HG03558 (cell line): ENCODE measurements at regions not wholly inside any gene's neighbourhood (a gene's known extent, or its start where the extent isn't known, plus 50 kb on each side); places are given as distances from the start of the nearest gene placed in this dataset.
"Not testable (repeated sequence)": the region's sequence is repeated elsewhere in the genome, so short reads cannot be mapped to it uniquely, and the experiment has no call there.

ENCODE experiments used
- ATAC-seq: cut with Tn5 transposase; IDR thresholded peaks from one replicate; pipeline ENCODE4 v1.9.1; 2021; ENCODE audit warnings: moderate number of reproducible peaks; ENCODE audit not compliant: unreplicated experiment; ENCODE audit errors: extremely low read depth

DNA sequence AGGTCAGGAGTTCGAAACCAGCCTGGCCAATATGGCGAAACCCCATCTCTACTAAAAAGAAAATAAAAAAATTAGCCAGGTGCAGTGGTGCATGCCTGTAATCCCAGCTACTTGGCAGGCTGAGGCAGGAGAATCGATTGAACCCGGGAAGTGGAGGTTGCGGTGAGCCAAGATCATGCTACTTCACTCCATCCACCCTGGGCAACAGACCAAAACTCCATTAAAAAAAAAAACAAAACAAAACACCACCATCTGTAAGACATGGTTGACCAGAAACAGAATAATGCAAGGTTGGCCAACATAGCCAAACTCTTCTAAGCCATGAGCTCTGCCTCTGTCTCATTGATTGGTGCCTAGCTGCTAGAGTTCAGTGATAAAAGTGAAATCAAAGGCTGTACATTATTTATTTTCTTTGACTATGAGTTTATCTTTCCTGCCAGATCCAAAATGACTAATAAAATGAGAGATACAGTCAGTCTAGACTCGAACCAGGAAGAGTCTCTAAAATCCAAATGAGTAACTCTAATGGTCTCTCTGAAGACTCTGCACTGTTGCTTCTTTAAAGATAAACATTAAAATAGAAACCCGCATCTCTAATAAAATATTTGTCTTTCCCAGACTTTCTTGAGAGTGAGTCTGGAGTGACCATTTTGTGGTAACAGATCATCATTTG is 404.7 kb downstream of the DAD1 start:
- no peak for ATAC-seq

DNA sequence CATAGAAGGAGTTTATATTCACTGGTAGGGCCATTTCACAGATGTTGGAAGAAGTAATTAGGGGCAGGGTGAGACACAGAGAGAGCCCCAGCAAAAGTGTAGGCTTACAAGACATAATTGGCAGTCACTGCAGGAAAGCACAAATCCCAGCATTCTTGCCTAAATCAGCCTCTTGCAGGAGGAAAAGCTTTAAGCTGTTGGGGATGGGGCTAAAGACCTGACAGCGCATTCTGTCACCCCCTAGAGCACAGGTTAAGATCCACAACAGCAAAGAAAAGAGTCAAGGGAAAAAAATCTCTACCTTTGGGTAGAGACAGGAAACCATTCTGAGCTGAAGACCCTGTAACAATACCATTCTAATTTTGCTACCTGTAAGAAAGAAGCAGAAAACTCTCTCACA is 409.0 kb downstream of the DAD1 start:
- ATAC-seq = no peak

DNA sequence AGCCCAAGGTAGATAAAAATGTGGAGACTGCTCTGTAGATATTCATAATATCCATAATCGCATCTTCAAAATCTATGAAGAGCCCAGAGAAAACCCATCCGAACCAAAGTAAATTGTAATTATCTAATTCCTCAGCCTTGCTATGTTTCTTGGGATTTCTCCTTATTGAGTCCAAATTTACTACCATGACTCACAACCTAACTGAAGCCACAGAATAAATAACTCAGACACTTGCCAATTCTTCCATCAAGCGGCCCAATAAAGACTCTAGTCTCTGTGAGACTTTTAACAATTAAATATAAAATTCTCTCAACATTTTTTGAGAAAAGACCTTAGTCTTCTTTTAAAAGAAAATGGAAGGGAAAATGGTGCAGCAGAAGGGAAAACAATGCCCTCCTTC is 409.8 kb downstream of the DAD1 start:
- ATAC-seq = no peak

DNA sequence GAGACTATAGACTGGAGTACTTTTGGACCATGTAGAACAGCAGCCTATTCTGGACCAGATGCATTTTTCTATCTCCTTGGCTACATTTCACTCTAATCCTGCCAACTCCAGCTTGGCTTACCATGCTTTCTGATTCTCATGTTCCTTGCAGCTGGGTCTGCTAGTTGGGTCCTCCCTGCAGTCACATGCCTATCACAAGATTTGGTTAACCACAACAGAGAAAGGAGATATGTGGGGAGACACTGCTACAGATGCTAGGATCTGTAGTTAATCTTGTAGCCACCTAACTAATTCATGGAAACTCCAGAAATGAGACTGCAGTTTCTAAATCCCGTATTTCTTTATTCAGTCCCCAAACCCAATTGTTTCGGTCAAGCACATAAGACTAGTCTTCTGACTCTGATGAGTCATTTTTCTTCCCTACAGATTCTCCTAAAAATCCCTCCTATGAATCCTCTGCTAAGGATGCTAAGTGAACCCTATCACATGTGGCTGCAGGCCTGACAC is 410.6 kb downstream of the DAD1 start:
- no peak for ATAC-seq

DNA sequence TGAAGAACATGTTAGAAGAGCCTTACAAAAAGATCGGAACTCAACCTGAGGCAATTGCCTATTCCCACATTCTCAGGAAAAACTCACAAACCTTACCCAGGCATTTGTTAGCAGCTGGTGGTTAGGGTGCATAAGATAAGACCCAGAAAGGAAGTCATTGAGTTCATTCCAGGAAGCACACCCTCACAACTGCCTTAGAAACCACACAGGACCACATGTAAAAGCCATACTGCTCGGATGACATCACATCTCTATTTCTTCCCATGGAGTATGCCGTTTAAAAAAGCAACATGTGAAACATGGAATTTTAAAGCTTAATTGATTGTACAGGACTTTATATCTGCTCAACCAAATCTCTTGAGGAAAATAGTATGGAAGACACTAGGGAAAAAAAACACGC is 411.2 kb downstream of the DAD1 start:
- ATAC-seq = no peak

GRCh38 chr14:22176957-22177356 is 412.1 kb downstream of the DAD1 start:
- ATAC-seq = no peak

DNA sequence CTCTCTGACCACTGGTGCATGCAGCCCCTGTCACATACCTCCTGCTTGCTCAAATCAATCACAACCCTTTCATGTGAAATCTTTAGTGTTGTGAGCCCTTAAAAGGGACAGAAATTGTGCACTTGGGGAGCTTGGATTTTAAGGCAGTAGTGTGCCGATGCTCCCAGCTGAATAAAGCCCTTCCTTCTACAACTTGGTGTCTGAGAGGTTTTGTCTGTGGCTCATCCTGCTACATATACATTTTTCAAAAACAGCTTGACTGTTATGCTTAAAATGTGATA is 413.8 kb downstream of the DAD1 start:
- ATAC-seq = not testable (repeated sequence)

DNA sequence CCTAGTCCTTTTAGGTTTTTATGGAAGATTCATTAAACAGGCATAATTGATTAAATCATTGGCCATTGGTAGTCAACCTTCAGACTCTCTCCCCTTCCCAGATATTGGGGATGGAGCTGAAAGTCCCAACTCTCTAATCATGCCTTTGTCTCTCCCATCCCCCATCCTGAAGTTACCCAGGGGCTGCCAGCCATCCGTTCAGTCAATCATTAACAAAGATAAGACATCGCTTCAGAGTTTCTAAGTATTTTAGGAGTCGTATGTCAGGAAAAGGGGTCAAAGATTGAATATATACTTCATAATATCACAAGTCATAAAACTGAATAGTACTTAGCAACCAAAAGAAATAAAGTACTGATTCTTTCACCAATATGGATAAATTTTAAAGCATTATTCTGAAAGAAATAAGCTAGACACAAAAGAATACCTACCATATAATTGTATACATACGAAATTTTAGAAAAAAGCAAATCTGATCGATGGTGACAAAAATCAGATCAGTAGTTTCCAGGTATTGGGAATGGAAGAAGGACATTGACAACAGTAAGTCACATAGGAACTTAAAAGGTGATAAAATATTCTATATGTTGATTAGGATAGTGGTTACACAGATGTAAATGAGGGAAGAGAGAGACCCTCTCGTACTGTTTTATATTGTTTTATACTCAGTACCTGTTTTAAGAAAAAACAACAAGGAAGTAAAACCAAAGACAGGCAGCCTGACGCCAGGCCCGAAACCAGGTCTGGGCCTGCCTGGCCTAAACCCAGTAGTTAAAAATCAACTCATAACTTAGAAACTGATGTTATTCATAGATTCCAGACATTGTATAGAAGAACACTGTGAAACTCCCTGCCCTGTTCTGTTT is 414.4 kb downstream of the DAD1 start:
- ATAC-seq = no peak

DNA sequence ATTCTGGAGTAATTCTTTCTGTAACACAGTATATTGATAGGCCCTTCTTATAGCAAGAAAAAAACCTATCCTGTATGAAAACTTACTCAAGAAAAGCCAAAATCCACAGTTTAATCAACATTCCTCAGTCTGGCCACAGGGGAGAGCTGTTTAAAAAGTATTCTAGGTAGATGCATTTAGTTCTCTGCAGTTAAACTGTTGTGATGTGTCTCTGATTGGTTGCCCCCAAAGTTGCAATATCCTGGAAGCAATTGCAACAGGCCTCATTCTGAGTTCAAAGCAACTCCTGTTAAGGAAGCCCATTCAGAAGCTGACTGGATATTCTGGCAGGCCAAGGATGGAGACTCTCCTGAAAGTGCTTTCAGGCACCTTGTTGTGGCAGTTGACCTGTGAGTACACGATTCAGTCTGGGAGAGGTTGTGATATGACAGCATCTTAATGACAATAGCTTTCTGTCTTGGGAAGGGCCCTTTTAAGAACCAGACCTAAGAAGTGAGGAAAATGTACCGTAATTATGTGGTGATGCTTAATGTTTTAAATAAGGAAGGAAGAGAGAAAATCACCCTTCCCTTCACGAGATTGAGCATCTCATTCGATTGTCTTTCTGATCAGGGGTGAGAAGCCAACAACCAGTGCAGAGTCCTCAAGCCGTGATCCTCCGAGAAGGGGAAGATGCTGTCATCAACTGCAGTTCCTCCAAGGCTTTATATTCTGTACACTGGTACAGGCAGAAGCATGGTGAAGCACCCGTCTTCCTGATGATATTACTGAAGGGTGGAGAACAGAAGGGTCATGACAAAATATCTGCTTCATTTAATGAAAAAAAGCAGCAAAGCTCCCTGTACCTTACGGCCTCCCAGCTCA is 420.7 kb downstream of the DAD1 start:
- no peak for ATAC-seq

DNA sequence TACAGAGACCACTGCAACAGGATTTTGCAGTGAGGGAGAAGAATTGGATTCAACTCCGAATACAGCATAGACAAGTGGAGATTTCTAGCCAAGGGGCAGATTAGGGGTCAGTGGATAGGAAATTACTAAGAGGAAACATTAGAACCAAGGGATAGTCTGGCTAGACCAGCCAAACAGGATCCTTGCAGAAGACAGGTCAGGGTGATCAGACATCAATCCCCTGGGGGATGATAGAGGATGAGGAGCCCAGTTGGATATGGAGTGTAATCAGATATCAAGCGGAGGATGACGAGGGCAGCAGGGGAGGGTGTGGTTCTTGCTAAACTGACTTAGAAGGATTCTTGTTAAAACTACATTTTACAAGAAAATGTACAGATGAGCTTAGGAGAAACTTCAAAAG is 424.4 kb downstream of the DAD1 start:
- ATAC-seq = no peak

GRCh38 chr14:22163051-22163450 is 426.0 kb downstream of the DAD1 start:
- no peak for ATAC-seq

- no peak for ATAC-seq
Observed at GRCh38 chr14:22159957-22160356, 429.1 kb downstream of the DAD1 start.

- no peak for ATAC-seq
Observed at GRCh38 chr14:22159099-22159498, 429.9 kb downstream of the DAD1 start.

DNA sequence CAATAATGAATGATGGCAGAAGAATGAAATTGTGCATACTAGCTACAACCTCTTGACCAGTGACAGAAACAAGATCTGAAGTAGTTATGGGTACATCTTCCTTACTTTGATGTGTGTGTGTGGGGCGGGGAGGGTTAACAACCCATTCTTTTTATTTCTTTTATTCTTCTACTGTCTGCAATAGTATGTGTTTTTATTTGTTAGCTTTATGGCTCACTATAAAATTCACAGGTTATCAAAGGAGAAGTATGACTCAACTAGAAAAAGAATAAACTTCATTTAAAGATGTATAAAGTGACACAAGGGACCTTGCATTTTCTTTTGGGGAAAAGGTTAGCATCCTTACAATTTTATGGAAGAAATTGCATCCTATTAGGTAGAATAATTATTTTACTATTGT is 430.5 kb downstream of the DAD1 start:
- ATAC-seq = no peak

- no peak for ATAC-seq
Observed at GRCh38 chr14:22155571-22155970, 433.5 kb downstream of the DAD1 start.

GRCh38 chr14:22152903-22153302 is 436.1 kb downstream of the DAD1 start:
- no peak for ATAC-seq

DNA sequence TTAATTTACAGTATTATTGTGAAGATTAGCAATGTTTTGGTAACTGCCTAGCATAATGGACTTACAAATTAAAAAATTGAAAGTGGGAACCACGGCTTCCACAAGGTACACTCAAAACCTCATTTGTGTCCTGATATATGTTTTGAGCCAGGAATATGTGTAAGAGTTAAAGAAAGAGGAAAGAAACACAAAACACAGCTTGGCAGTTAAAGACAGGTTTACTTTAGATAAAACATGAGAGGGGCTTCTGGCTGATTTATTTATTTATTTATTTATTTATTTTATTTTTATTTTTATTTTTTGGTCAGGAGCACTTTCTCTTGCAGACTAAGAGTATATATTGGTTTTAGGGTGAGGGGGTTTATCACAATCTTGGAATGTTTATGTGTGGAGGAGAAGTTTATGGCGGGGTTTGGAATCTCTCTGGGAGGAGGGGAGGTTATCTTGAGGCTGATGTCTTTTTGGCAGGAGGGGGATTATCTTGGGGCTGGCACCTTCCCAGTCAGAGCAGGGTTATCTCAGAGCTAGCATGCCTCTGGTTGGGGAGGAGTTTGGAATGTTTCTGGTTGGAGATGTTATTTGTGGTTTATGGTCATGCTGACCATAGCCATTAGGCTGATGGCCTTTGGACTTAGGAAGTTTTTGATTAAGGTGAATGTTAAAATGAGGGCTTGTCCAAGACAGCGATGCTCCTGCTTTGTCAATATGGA is 436.7 kb downstream of the DAD1 start:
- ATAC-seq = no peak

DNA sequence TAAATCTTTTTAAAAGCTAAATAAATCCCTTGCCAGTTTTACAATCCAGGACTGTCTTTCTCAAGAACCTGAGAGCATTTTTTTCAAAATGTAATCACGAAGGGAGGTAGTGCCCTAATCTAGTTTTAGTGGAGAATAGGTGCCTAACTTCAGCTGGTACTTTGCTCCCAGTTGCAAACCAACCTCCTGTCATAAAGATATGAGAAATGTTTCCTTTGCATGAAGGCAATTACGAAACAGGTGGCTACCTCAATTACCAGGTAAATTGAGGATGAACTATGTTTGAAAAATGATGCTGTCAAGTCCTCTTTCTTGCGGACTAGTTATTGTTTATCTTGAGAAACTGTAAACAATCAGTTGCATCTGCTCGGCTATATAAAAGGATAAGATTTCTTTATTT is 437.9 kb downstream of the DAD1 start:
- ATAC-seq = no peak

GRCh38 chr14:22149058-22149457 is 440.0 kb downstream of the DAD1 start:
- no peak for ATAC-seq

- ATAC-seq = no peak
Observed at GRCh38 chr14:22147716-22148115, 441.3 kb downstream of the DAD1 start.
